ENCODE measurements at regions not wholly inside any gene's neighbourhood (a gene's known extent, or its start where the extent isn't known, plus 50 kb on each side); places are given as distances from the start of the nearest gene placed in this dataset.

GRCh38 chr12:71009430-71010142 lies 89.0 kb upstream of the PTPRR start:
- Histone ChIP-seq H4K20me1 (ENCODE audit: control insufficient read depth, insufficient read depth, low read length, poor library complexity, severe bottlenecking) (no peaks in the 10 kb centered on the region), H3K4me2 (replicated peaks; ENCODE audit: low read depth, low read length, poor library complexity, severe bottlenecking) (no peak overlapping the region), H3K27me3 (replicated peaks in 1 of 4; ENCODE audit: control extremely low read depth in 1 of 4, control insufficient read depth in 3 of 4, insufficient read depth in 4 of 4, low read length in 3 of 4) (no peaks in the 10 kb centered on the region), H2AFZ (ENCODE audit: insufficient read depth, low read depth, low read length, poor library complexity, severe bottlenecking) (no peak overlapping the region), H3K27ac (ENCODE audit: low read length in 2 of 2) (no peak overlapping the region), H3K4me3 (ENCODE audit: control extremely low read depth in 1 of 5, extremely low read depth in 1 of 5, insufficient read depth in 1 of 5, low read depth in 2 of 5, low read length in 4 of 5) (no peak overlapping the region), H3K36me3 (replicated peaks in 1 of 2; ENCODE audit: control extremely low read depth in 1 of 2, control insufficient read depth in 1 of 2, extremely low read depth in 1 of 2, insufficient read depth in 2 of 2, low read length in 1 of 2) (no peaks in the 10 kb centered on the region), H3K9ac (ENCODE audit: low read length) (no peak overlapping the region), H3K4me1 (ENCODE audit: control insufficient read depth in 2 of 2, insufficient read depth in 2 of 2, low read length in 2 of 2) (no peaks in the 10 kb centered on the region), H3K9me3 (ENCODE audit: control extremely low read depth in 1 of 3, control insufficient read depth in 2 of 3, insufficient read depth in 1 of 3, low read length in 2 of 3) (no peaks in the 10 kb centered on the region), H3K79me2 (ENCODE audit: control insufficient read depth, insufficient read depth, low read length) (no peaks in the 10 kb centered on the region)
- intact Hi-C loops (cut with micrococcal nuclease), result no loop called here
- Mint-ChIP-seq H3K27ac (no peak overlapping the region), H3K9me3 (ENCODE audit: insufficient read depth) (no peaks in the 10 kb centered on the region), H3K27me3 (no peaks in the 10 kb centered on the region), H3K4me3 (no peak overlapping the region), H3K4me1 (no peaks in the 10 kb centered on the region)
- DNase-seq (no peak), ATAC-seq (ENCODE audit: low read depth) (no peak)
- ChIA-PET POLR2A (no interaction called here), CTCF (no interaction called here)
- TF ChIP-seq EZH2 (IDR thresholded peaks at IDR 0.05; ENCODE audit: borderline replicate concordance, insufficient read depth, low read depth, low read length, poor library complexity, severe bottlenecking) (no peak), CTCF (IDR thresholded peaks at IDR 0.05) (no peak)
- WGBS (ENCODE audit: insufficient coverage), result 43% methylated on average over 3 of the region's 6 CpGs

GRCh38 chr12:71008616-71009015 lies 88.1 kb upstream of the PTPRR start:
- Histone ChIP-seq H3K9ac (ENCODE audit: low read length) (no peak overlapping the region), H3K27me3 (replicated peaks in 1 of 4; ENCODE audit: control extremely low read depth in 1 of 4, control insufficient read depth in 3 of 4, insufficient read depth in 4 of 4, low read length in 3 of 4) (no peaks in the 10 kb centered on the region), H3K4me3 (ENCODE audit: control extremely low read depth in 1 of 5, extremely low read depth in 1 of 5, insufficient read depth in 1 of 5, low read depth in 2 of 5, low read length in 4 of 5) (no peak overlapping the region), H3K79me2 (ENCODE audit: control insufficient read depth, insufficient read depth, low read length) (no peaks in the 10 kb centered on the region), H3K36me3 (replicated peaks in 1 of 2; ENCODE audit: control extremely low read depth in 1 of 2, control insufficient read depth in 1 of 2, extremely low read depth in 1 of 2, insufficient read depth in 2 of 2, low read length in 1 of 2) (no peaks in the 10 kb centered on the region), H3K4me2 (replicated peaks; ENCODE audit: low read depth, low read length, poor library complexity, severe bottlenecking) (no peak overlapping the region), H3K9me3 (ENCODE audit: control extremely low read depth in 1 of 3, control insufficient read depth in 2 of 3, insufficient read depth in 1 of 3, low read length in 2 of 3) (no peaks in the 10 kb centered on the region), H2AFZ (ENCODE audit: insufficient read depth, low read depth, low read length, poor library complexity, severe bottlenecking) (no peak overlapping the region), H4K20me1 (ENCODE audit: control insufficient read depth, insufficient read depth, low read length, poor library complexity, severe bottlenecking) (no peaks in the 10 kb centered on the region), H3K27ac (ENCODE audit: low read length in 2 of 2) (no peak overlapping the region), H3K4me1 (ENCODE audit: control insufficient read depth in 2 of 2, insufficient read depth in 2 of 2, low read length in 2 of 2) (no peaks in the 10 kb centered on the region)
- H3K27ac Mint-ChIP-seq, result no peak overlapping the region
- H3K9me3 Mint-ChIP-seq (ENCODE audit: insufficient read depth), result no peaks in the 10 kb centered on the region
- TF ChIP-seq EZH2 (IDR thresholded peaks at IDR 0.05; ENCODE audit: borderline replicate concordance, insufficient read depth, low read depth, low read length, poor library complexity, severe bottlenecking) (no peak), CTCF (IDR thresholded peaks at IDR 0.05) (no peak)
- H3K27me3 Mint-ChIP-seq, result no peaks in the 10 kb centered on the region
- DNase-seq, result no peak
- ATAC-seq (ENCODE audit: low read depth), result no peak
- no peaks in the 10 kb centered on the region for H3K4me1 Mint-ChIP-seq
- intact Hi-C loops (cut with micrococcal nuclease), result no loop called here
- CTCF ChIA-PET, result no interaction called here
- POLR2A ChIA-PET, result no interaction called here
- H3K4me3 Mint-ChIP-seq, result no peak overlapping the region
- no CpG with 5 or more reads among the region's 2 CpGs for WGBS (ENCODE audit: insufficient coverage)
